AML-193 (cell line): ENCODE measurements at regions not wholly inside any gene's neighbourhood (a gene's known extent, or its start where the extent isn't known, plus 50 kb on each side); places are given as distances from the start of the nearest gene placed in this dataset.
"Not testable (repeated sequence)": the region's sequence is repeated elsewhere in the genome, so short reads cannot be mapped to it uniquely, and the experiment has no call there.

Experiments
- DNase-seq, 2 experiments: peaks; one replicate each; lab custom pipeline; 2025; lab: John Stamatoyannopoulos, UW

DNA sequence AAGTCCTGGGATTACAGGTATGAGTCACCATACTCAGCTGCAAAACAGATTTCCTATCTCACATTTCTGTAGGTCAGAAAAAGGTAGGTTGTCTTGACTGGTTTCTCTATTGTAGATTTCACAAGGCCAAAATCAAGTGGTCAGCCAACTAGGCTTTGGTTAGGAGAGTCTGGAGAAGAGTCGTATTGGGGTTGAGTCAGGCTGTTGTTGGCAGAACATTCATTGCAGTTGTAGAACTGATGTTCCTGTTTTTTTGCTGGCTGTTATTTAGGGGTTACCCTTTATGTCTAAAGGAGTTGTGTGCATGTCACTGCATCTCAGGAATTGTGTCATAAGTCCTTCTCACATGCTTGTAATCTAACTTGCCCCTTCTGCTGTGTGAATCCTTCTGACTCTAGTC lies 814.2 kb upstream of the GRAMD2B start:
- DNase-seq: no peak

- no peak for DNase-seq
Observed at GRCh38 chr5:125610892-125611291, 812.3 kb upstream of the GRAMD2B start.

DNA sequence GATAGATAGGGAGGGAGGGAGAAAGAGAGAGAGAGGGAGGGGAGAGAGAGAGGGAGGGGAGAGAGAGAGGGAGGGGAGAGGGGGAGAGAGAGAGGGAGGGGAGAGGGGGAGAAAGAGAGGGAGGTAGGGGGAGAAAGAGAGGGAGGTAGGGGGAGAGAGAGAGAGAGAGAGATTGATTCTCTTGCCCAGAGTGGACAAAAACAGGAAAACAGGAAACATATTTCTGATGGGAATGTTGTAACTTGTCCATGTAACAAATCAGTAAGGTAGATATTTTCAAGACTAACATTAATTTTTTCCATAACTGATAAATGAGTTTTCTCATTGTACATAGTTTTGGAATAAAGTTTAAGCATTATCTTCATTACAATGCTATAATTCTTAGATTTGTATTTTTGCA lies 811.7 kb upstream of the GRAMD2B start:
- no peak for DNase-seq

GRCh38 chr5:125612181-125612721 lies 811.0 kb upstream of the GRAMD2B start:
- DNase-seq: no peak

- no peak for DNase-seq
Observed at GRCh38 chr5:125612776-125613175, 810.4 kb upstream of the GRAMD2B start.

GRCh38 chr5:125630237-125630636 lies 793.0 kb upstream of the GRAMD2B start:
- no peak for DNase-seq

DNA sequence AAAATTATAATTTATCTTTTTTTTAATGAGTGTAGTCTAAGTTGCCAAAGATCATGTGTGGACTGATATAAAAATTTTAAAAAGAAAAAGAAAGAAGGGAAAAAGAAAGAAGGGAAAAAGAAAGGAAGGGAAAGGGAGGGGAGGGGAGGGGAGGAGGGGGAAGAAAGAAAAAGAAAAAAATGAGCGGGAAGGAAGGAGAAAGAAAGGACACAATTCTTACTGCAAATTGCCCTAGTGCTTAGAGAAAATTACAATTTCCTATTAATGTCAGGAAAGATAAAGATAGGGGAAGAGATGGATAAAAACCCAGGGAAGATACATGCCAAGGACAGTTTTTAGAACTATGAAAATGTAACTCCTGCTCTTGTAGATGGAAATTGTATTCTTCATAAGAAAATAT lies 789.7 kb upstream of the GRAMD2B start:
- no peak for DNase-seq

- no peak for DNase-seq
Observed at GRCh38 chr5:125634216-125634835, 788.9 kb upstream of the GRAMD2B start.

DNA sequence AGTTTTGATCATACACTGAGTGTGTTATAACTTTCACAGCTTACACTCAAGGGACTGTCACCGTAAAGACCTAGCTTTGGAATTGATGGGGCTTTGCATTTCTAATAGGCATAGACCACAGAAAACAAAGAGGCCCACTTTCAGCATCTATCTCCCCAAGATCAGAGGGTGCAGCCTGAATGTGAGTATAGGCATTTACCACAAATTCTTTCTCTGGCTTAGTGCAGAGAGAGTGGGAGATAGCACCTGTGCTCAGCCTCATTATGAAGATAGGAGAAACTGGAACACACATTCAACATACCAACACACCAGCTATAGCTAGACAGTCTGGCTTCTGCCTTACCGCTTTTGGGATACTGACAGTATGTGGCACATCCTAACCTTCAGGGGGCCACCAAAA lies 783.4 kb upstream of the GRAMD2B start:
- DNase-seq: no peak

DNA sequence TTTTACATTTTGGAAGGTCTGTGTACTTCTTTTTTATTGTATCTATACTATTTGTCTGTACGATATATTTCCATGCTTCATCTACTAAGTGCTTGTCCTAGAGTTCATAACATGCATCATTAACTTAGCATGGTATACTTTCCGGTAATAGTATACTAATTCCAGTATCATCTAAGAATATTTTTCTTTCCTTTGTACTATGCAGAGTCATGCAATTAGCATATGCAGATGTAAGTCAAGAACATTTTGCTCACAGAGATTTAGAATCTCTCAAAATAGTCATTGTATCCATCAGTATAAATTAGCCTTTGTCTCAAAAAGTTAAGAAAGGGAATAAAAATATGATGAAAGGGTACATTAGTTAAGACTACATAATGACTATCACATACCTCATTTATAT lies 770.4 kb upstream of the GRAMD2B start:
- DNase-seq: no peak

- no peak for DNase-seq
Observed at GRCh38 chr5:125654392-125654791, 768.8 kb upstream of the GRAMD2B start.

GRCh38 chr5:125655156-125655555 lies 768.1 kb upstream of the GRAMD2B start:
- no peak for DNase-seq

- DNase-seq: no peak
Observed at GRCh38 chr5:125657936-125658335, 765.3 kb upstream of the GRAMD2B start.

GRCh38 chr5:125659316-125660023 lies 763.7 kb upstream of the GRAMD2B start:
- no peak for DNase-seq

- DNase-seq: no peak
Observed at GRCh38 chr5:125660231-125660895, 762.8 kb upstream of the GRAMD2B start.

DNA sequence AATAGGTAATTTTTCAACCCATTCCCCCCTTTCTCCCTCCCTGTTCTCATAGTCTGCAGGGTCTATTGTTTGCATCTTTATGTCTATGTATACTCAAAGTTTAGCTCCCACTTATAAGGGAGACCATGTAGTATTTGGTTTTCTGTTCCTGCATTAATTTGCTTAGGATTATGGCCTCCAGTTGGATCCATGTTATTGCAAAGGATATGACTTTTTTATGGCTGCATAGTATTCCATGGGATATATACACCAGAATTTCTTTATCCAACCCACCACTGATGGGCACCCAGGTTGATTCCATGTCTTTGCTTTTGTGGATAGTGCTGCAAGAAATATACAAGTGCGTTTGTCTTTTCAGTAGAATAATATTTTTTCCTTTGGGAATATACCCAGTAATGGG lies 761.6 kb upstream of the GRAMD2B start:
- no peak for DNase-seq

DNA sequence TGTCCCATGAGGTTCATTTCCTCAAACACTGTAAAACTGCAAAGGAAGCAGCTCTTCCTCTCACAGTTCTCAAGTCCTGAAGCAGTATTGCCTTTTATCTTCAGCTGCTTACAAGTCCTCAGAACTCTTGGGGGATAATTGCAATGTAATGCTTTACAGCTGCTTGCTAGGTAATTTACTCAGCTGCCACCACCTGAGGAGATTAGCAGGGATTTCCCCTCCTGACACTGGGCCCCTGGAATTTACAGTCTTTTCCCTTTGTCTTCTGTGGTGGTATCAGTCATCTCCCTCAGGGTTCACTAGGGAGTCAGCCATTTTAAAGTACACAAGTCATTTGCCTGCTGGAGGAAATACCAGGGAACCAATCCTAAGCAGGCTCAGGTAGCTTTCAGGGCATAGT lies 754.3 kb upstream of the GRAMD2B start:
- no peak for DNase-seq

- no peak for DNase-seq
Observed at GRCh38 chr5:125673359-125673950, 749.8 kb upstream of the GRAMD2B start.

DNA sequence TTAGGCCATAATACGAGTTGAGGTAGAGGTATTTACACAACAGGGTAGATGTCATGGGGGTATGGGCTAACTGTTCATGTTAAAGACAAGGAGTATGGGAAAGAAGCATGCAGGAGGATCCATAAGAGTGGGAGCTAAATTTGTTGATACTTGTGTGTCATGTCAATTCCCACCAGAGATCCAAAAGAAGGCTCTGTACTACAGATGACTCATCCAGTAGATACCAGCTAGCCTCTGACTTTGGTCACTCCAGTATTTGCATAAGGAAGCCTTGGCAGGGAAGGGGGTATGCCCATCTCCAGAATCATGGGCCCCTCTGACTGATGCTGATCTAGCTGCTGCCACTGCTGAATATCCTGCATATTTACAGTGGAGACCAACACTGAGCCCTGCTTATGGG lies 743.7 kb upstream of the GRAMD2B start:
- no peak for DNase-seq

- DNase-seq: no peak
Observed at GRCh38 chr5:125683669-125684068, 739.5 kb upstream of the GRAMD2B start.

- no peak for DNase-seq
Observed at GRCh38 chr5:125685771-125686170, 737.4 kb upstream of the GRAMD2B start.

- not testable (repeated sequence) for DNase-seq
Observed at GRCh38 chr5:125691738-125692530, 731.3 kb upstream of the GRAMD2B start.
